GM10248 (cell line): ENCODE measurements at regions not wholly inside any gene's neighbourhood (a gene's known extent, or its start where the extent isn't known, plus 50 kb on each side); places are given as distances from the start of the nearest gene placed in this dataset.

Experiments used
- CTCF ChIA-PET: fragments of 300-600 bp; sonication (Branson Sonifier 250); formaldehyde crosslinking; extraction: SDS; loops from one replicate; lab custom pipeline; 2021; ENCODE audit warnings: antibody characterized with exemption; lab: Yijun Ruan, JAX
- POLR2A ChIA-PET: fragments of 350-650 bp; sonication (Branson Sonifier 250); formaldehyde crosslinking; extraction: SDS; loops from one replicate; lab custom pipeline; 2020; ENCODE audit warnings: antibody characterized with exemption; lab: Yijun Ruan, JAX
- DNase-seq: peaks from one replicate; pipeline ENCODE4 v3.0.0; 2012; ENCODE audit errors: extremely low spot score
- TF ChIP-seq, protein P1 (sequence below): IDR thresholded peaks from 2 replicates; pipeline ENCODE4 v1.5.1; 2012; ENCODE audit warnings: mild to moderate bottlenecking, low read depth; ENCODE audit errors: extremely low read depth, missing control alignments, control extremely low read depth

DNA sequence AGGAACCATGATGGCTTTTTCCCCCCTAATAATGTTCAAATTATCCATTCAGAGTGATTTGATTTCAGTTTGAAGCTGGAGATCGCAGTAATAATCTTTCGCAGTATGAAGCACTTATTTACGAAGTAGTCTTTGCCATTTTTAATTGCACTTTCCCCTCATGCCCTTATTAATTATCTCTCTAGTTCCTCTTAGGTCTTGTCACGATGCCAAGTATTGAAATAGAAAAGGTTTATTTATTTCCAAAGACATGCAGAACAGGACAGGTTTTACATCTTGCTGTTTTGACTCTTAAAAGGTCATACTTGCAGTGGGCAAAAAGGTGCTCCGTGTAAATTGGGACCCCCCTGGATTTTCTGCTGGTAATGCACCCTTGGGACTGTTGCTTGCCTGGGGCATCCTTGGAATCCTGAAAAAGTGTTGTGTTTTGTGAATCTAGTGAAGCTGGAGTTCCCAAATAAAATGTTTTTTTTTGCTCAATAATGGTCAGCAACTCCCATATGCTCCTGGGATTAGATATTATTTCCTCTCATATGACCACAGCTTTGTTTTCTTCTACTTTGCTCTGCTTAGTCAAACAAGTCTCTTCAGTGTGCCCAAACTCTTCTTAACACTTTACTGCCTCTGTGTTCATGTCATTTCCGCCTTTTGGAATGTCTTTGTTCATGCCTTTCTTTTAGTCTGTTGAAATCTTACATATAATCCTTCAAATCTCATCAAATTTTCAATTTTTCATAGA lies 278.3 kb downstream of the TMEM38B start:
- ChIA-PET POLR2A (no interaction called here), CTCF (interaction anchor here (1.2 to 1.6 kb wide), 3 partner anchors 8 to 14 kb away, joined by 3 read pairs; no protein-coding TSS in a partner anchor)
- TF ChIP-seq, protein P1, sequence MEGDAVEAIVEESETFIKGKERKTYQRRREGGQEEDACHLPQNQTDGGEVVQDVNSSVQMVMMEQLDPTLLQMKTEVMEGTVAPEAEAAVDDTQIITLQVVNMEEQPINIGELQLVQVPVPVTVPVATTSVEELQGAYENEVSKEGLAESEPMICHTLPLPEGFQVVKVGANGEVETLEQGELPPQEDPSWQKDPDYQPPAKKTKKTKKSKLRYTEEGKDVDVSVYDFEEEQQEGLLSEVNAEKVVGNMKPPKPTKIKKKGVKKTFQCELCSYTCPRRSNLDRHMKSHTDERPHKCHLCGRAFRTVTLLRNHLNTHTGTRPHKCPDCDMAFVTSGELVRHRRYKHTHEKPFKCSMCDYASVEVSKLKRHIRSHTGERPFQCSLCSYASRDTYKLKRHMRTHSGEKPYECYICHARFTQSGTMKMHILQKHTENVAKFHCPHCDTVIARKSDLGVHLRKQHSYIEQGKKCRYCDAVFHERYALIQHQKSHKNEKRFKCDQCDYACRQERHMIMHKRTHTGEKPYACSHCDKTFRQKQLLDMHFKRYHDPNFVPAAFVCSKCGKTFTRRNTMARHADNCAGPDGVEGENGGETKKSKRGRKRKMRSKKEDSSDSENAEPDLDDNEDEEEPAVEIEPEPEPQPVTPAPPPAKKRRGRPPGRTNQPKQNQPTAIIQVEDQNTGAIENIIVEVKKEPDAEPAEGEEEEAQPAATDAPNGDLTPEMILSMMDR = no peak
- DNase-seq = no peak

DNA sequence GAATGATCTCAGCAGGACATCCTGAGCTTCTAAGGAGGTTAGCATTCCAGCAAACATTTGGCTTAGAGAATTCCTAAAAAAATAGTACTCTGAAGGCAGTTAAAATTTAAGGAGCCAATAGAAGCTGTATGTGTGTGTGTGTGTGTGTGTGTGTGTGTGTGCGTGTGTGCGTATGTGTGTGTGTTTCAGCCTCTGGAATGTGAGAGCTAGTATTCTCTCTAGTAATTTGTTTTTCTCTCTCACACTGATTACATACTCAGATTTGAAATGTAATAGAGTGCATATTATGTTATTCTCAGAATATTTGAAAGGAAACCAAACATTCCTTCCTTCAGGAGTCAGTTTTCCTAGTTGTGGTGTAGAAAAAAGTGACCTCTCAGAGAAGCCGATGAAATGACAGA lies 279.6 kb downstream of the TMEM38B start:
- TF ChIP-seq, protein P1 = no peak
- CTCF ChIA-PET = interaction anchor here (0.8 to 1.6 kb wide), 4 partner anchors 8 to 42 kb away, joined by 3 read pairs; no protein-coding TSS in a partner anchor
- no peak for DNase-seq
- POLR2A ChIA-PET = no interaction called here

DNA sequence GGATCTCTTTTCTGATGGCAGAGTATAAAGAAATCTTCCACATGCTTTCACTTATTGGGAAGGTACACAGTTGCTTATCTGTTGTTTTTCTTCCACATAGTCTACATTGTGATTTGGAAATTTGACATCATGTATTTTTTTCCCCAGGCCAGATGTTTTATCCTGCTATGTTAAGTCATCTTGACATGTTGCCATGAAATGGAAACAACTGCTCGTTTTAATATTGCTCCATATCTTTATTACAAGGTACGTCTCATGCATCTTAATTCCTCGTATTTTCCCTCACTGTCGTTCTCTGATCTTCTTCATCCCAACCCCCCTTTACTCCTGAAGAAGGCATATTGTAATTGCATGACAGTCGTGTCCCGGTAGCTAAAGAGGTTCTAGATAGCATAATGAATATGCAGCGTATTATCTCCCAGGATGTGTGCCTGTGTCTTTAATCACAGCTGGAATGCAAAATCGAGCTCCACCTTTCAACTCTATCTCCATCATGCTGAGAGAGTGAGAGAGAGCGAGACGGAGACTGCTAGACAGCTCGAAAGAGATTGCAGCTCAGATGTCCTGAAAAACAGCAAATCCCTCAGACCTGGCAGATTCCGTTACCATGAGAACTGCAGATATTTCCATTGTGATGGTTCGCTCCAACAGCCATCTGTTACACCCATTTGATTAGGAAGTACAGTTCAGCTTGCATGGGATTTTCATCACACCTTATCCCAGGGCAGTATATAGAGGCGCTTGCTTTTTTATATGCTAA lies 281.7 kb downstream of the TMEM38B start:
- TF ChIP-seq, protein P1 = no peak
- no peak for DNase-seq
- ChIA-PET CTCF (interaction anchor here (2.3 kb wide), 1 partner anchor 21 kb away, joined by 7 read pairs; no protein-coding TSS in a partner anchor), POLR2A (no interaction called here)

DNA sequence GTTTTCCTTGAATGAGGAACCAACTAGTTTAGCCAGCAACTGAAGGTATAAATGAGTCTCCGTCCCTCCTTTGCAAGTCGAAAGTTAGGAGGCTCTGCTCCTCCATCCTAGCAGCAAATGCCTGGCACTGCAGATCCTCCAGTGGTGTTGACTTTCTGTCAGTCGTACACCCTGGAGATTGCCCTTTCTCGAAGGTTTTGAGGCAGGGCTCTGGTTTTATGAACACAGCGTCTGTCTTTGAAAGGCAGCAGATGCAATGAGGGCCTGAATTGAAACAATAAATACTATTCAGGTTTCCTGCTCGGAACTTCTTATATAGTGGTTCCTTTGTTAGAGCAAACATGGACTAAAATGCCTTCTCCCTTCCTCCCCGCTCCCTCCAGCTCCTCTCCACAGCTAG lies 284.0 kb downstream of the TMEM38B start:
- CTCF ChIA-PET = no interaction called here

DNA sequence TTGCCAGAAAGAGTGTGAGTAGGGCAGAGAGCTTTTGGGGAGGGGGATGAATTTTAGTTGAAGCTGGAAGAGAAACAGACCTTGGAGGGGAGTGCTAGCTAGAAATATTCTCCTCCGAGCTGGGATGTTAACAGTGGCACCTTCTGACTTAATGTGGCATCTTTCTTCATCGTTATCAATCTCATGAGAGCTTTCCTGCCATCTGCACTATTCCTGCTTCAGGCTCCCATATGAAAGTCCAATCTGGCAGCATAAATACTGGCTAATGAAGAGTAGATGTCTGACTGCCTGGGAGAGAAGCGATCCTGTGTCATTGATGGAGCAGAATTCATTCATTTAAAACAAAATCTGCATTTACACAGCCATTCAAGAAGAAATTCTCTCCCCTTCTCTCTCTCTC lies 284.5 kb downstream of the TMEM38B start:
- POLR2A ChIA-PET = no interaction called here
- DNase-seq = no peak
- CTCF ChIA-PET = no interaction called here
- TF ChIP-seq, protein P1 = no peak

More for the DNA sequence above, 284.0 kb downstream of the TMEM38B start:
- no peak for DNase-seq
- POLR2A ChIA-PET = no interaction called here
- TF ChIP-seq, protein P1 = no peak

DNA sequence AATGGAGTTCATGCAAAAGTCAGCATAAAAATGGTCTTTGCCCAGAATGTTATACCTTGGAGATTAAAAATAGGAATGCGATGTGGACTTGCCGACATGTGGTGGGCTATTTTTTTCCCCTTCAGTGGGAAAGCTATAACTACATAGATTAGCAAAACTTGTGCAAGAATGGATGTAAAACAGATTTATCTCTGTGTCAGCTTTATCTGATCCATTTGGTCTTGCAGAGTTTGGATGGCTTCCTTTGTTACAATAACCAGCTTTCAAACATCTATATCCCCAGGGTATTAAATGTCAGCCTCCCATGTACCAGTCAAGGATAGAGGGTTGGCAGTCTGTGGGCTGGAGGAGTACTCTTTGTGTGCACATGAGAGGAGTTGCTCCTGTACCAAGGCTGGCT lies 284.9 kb downstream of the TMEM38B start:
- ChIA-PET CTCF (no interaction called here), POLR2A (no interaction called here)
- no peak for DNase-seq
- TF ChIP-seq, protein P1 = no peak
